Neuronal stem cell (in vitro differentiated cells): ENCODE measurements at regions not wholly inside any gene's neighbourhood (a gene's known extent, or its start where the extent isn't known, plus 50 kb on each side); places are given as distances from the start of the nearest gene placed in this dataset.

Experiments used
- DNase-seq: peaks from one replicate; pipeline ENCODE4 v3.0.0-alpha.2; 2013; ENCODE audit warnings: low spot score
- H2AFZ ChIP-seq: one replicate; pipeline ENCODE4 v1.6.1; 2013; ENCODE audit warnings: mild to moderate bottlenecking, low read length, inconsistent platforms
- H2AK5ac ChIP-seq: 2 replicates; pipeline ENCODE4 v1.6.1; 2013; ENCODE audit warnings: low read depth, mild to moderate bottlenecking, inconsistent platforms, low read length, moderate library complexity, mixed read lengths
- H2BK120ac ChIP-seq: 2 replicates; pipeline ENCODE4 v1.6.1; 2013; ENCODE audit warnings: low read depth, mild to moderate bottlenecking, inconsistent platforms, low read length, moderate library complexity, mixed read lengths
- H2BK12ac ChIP-seq: one replicate; pipeline ENCODE4 v1.6.1; 2013; ENCODE audit warnings: low read length, inconsistent platforms
- H2BK15ac ChIP-seq: 2 replicates; pipeline ENCODE4 v1.6.1; 2013; ENCODE audit warnings: mild to moderate bottlenecking, low read length, inconsistent platforms, mixed read lengths
- H2BK5ac ChIP-seq: one replicate; pipeline ENCODE4 v1.6.1; 2013; ENCODE audit warnings: inconsistent platforms, mild to moderate bottlenecking, low read length, moderate library complexity
- H3K14ac ChIP-seq: one replicate; pipeline ENCODE4 v1.6.1; 2013; ENCODE audit warnings: low read length, inconsistent platforms
- H3K18ac ChIP-seq: 2 replicates; pipeline ENCODE4 v1.6.1; 2013; ENCODE audit warnings: low read length, inconsistent platforms
- H3K23ac ChIP-seq: 2 replicates; pipeline ENCODE4 v1.6.1; 2013; ENCODE audit warnings: low read depth, mild to moderate bottlenecking, mixed read lengths, low read length, inconsistent platforms; ENCODE audit not compliant: poor library complexity
- H3K27ac ChIP-seq: replicated peaks from 3 replicates; pipeline ENCODE4 v1.5.1; 2013; ENCODE audit warnings: low read length, inconsistent platforms
- H3K27me3 ChIP-seq, 3 experiments: 2 replicates each; pipeline ENCODE4 v1.6.1; 2013; ENCODE audit warnings: low read length in 3 of 3, mild to moderate bottlenecking in 2 of 3, inconsistent platforms in 1 of 3, low read depth in 1 of 3, mixed read lengths in 1 of 3, moderate library complexity in 1 of 3; ENCODE audit not compliant: control insufficient read depth in 3 of 3, insufficient read depth in 3 of 3
- H3K36me3 ChIP-seq, 2 donors: replicated peaks in 1 of 2; 2 replicates each; pipeline ENCODE4 v1.6.1; 2013; ENCODE audit warnings: low read length in 2 of 2; ENCODE audit not compliant: control insufficient read depth in 2 of 2, insufficient read depth in 2 of 2
- H3K4ac ChIP-seq: 2 replicates; pipeline ENCODE4 v1.6.1; 2013; ENCODE audit warnings: inconsistent platforms, mild to moderate bottlenecking, low read length, moderate library complexity
- H3K4me1 ChIP-seq, 2 donors: 1 replicate in 1 of 2; 2 replicates in 1 of 2; pipeline ENCODE4 v1.6.1; 2013; ENCODE audit warnings: low read length in 2 of 2, low read depth in 1 of 2; ENCODE audit not compliant: control insufficient read depth in 2 of 2, insufficient read depth in 1 of 2
- H3K4me2 ChIP-seq: one replicate; pipeline ENCODE4 v1.6.1; 2013; ENCODE audit warnings: mild to moderate bottlenecking, low read length, inconsistent platforms; ENCODE audit not compliant: insufficient read depth, poor library complexity, severe bottlenecking
- H3K4me3 ChIP-seq, 2 donors: 2 replicates each; pipeline ENCODE4 v1.5.1; 2013; ENCODE audit warnings: low read length in 2 of 2, mild to moderate bottlenecking in 2 of 2, inconsistent platforms in 1 of 2, moderate library complexity in 1 of 2
- H3K79me1 ChIP-seq: one replicate; pipeline ENCODE4 v1.6.1; 2013; ENCODE audit warnings: low read depth, mild to moderate bottlenecking, inconsistent platforms, low read length, moderate library complexity
- H3K9ac ChIP-seq: one replicate; pipeline ENCODE4 v1.6.1; 2013; ENCODE audit warnings: mild to moderate bottlenecking, low read depth, low read length, inconsistent platforms; ENCODE audit not compliant: poor library complexity
- H3K9me3 ChIP-seq, 2 donors: replicated peaks in 1 of 2; 2 replicates each; pipeline versions ENCODE3 to v1.6.1; 2013; ENCODE audit warnings: low read length in 2 of 2, mild to moderate bottlenecking in 2 of 2, inconsistent platforms in 1 of 2, low read depth in 1 of 2, mixed read lengths in 1 of 2, moderate library complexity in 1 of 2; ENCODE audit not compliant: control insufficient read depth in 2 of 2, insufficient read depth in 1 of 2
- H4K8ac ChIP-seq: one replicate; pipeline ENCODE4 v1.6.1; 2013; ENCODE audit warnings: low read depth, mild to moderate bottlenecking, inconsistent platforms, low read length, moderate library complexity
- H4K91ac ChIP-seq: one replicate; pipeline ENCODE4 v1.6.1; 2013; ENCODE audit warnings: low read length, low read depth, mild to moderate bottlenecking, inconsistent platforms; ENCODE audit not compliant: poor library complexity
- WGBS, 2 donors: extraction: QIAGEN DNeasy Blood & Tissue Kit; methylation state at CpG; one replicate each; pipeline ENCODE4 v1.1.7; 2013; ENCODE audit warnings: missing lambda C conversion rate in 2 of 2, mixed read lengths in 1 of 2; ENCODE audit not compliant: insufficient read length in 2 of 2, insufficient replicate concordance in 1 of 2; ENCODE audit errors: extremely low coverage in 2 of 2; 5-methylcytosine and 5-hydroxymethylcytosine counted together

DNA sequence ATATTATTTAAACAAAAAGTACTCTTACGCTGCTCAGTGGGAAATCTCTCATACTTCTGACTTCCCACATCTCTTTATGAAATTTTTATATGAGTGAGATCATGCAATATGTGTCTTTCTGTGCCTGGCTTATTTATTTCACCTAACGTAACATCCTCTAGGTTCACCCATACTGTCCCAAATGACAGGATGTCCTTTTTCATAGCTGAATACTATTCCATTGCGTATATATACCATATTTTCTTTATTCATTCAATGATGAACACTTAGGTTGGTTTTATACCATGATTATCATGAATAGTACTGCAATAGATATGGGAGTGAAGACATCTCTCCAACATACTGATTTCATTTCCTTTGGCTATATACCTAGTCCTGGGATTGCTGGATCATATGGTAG, 57.8 kb upstream of the TPP2 start:
- H3K27me3 ChIP-seq: no peaks in the 10 kb centered on the region
- no peak overlapping the region for H2BK120ac ChIP-seq
- H3K18ac ChIP-seq: no peak overlapping the region
- DNase-seq: no peak
- no peak overlapping the region for H2AK5ac ChIP-seq
- no CpG with 5 or more reads among the region's 3 CpGs for WGBS, 2 donors
- no peaks in the 10 kb centered on the region for H3K79me1 ChIP-seq
- H3K27ac ChIP-seq: no peak overlapping the region
- H2BK15ac ChIP-seq: no peak overlapping the region
- no peak overlapping the region for H3K9ac ChIP-seq
- H4K91ac ChIP-seq: no peak overlapping the region
- no peak overlapping the region for H2BK5ac ChIP-seq
- no peak overlapping the region for H3K4me3 ChIP-seq
- no peak overlapping the region for H4K8ac ChIP-seq
- no peak overlapping the region for H2AFZ ChIP-seq
- no peaks in the 10 kb centered on the region for H3K36me3 ChIP-seq
- H3K4me2 ChIP-seq: no peak overlapping the region
- no peak overlapping the region for H3K4ac ChIP-seq
- H3K14ac ChIP-seq: no peak overlapping the region
- no peak overlapping the region for H3K23ac ChIP-seq
- H2BK12ac ChIP-seq: no peak overlapping the region
- no peaks in the 10 kb centered on the region for H3K4me1 ChIP-seq
- no peaks in the 10 kb centered on the region for H3K9me3 ChIP-seq

DNA sequence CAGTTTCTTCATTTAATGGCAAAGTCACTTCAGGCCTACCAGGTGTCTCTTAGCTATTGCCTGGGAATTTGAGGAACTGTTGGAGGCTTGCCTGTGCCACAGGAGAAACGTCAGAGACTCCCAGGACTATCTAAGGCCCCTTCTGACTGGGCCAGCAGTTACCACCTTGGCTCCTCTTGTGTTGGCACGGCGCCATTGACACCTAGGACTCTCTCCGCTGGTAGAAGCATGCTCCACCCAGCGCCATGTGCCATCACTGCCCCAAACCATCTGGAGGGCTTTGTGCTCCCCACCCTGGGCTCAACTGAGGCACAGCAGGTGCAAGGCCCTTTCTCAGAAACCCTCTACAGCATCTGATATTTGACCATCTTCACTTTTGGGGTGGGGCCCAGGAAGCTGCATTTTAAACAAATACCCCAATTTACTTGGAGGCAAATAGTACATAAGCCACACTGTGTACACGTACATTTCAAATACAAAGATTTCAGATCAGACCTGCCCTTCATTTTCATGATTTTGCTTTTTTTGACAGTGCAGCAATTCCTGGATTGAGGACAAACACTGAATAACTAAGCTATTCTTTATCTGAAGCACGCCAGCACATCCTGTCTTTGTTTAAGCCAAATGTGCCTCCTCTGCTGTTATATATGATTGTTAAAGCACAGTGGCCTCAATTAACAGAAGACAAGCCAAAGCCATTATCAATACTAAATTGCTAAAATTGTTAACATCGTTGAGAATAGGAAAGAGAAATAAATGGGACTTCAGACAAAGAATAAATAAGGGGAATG, 59.9 kb upstream of the TPP2 start:
- no peak overlapping the region for H3K27ac ChIP-seq
- no peak for DNase-seq
- no peak overlapping the region for H3K4me2 ChIP-seq
- H3K9me3 ChIP-seq: no peaks in the 10 kb centered on the region
- no peaks in the 10 kb centered on the region for H3K79me1 ChIP-seq
- H2BK12ac ChIP-seq: no peak overlapping the region
- no peak overlapping the region for H4K8ac ChIP-seq
- no peak overlapping the region for H3K23ac ChIP-seq
- H3K4me1 ChIP-seq: no peaks in the 10 kb centered on the region
- no peaks in the 10 kb centered on the region for H3K36me3 ChIP-seq
- H2BK120ac ChIP-seq: no peak overlapping the region
- H3K14ac ChIP-seq: no peak overlapping the region
- no peak overlapping the region for H3K4ac ChIP-seq
- no peaks in the 10 kb centered on the region for H3K27me3 ChIP-seq
- H3K18ac ChIP-seq: no peak overlapping the region
- no peak overlapping the region for H2BK15ac ChIP-seq
- no peak overlapping the region for H4K91ac ChIP-seq
- no peak overlapping the region for H2BK5ac ChIP-seq
- no peak overlapping the region for H3K9ac ChIP-seq
- WGBS, 2 donors: no CpG with 5 or more reads among the region's 8 CpGs
- H2AFZ ChIP-seq: no peak overlapping the region
- no peak overlapping the region for H3K4me3 ChIP-seq
- no peak overlapping the region for H2AK5ac ChIP-seq

DNA sequence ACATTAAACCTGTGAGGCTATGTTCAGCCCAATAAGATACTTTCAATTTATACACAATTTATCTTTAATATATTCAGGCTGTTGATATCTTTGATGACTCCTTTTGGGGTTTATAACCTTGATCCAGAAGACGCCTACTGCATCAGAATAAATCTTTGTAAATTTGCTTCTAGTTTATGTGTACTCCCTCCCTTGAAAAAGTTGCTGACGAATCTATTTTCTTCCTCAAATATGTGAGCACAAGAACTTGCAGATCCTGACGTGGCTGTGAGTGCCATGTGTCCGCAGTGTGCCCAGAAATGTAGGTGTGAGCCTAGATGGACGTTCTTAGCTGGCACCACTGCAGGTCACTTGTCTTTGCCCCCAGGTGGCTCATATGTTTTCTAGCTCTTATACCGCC, 60.6 kb upstream of the TPP2 start:
- Histone ChIP-seq H2BK12ac (no peak overlapping the region), H3K36me3 (no peaks in the 10 kb centered on the region), H4K91ac (no peak overlapping the region), H3K4me1 (no peaks in the 10 kb centered on the region), H2AK5ac (no peak overlapping the region), H3K14ac (no peak overlapping the region), H3K9me3 (no peaks in the 10 kb centered on the region), H3K4me3 (no peak overlapping the region), H2BK5ac (no peak overlapping the region), H3K4me2 (no peak overlapping the region), H3K23ac (no peak overlapping the region), H3K27me3 (no peaks in the 10 kb centered on the region), H3K79me1 (no peaks in the 10 kb centered on the region), H3K4ac (no peak overlapping the region), H2AFZ (no peak overlapping the region), H4K8ac (no peak overlapping the region), H2BK120ac (no peak overlapping the region), H2BK15ac (no peak overlapping the region), H3K9ac (no peak overlapping the region), H3K27ac (no peak overlapping the region), H3K18ac (no peak overlapping the region)
- no CpG with 5 or more reads among the region's 6 CpGs for WGBS, 2 donors
- no peak for DNase-seq

DNA sequence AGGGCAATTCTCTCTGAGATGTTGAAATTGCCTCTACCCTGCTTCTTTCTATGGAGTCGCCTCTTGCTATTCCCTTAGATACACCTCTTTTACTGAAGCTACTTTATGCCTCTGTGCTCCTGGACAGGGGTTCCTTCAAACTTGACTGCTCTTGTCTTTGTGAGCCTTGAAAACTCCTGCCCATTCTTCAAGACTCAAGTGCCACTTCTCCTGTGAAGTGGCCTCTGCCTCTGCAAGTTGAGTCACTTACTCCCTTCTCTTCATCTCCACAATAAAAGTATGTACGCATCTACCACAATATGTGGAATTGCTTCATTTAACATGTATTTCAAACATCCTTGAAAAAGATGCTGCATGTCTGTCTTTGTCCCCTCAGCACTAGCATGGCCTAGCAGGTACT, 66.0 kb upstream of the TPP2 start:
- no peak overlapping the region for H3K4me3 ChIP-seq
- no peaks in the 10 kb centered on the region for H3K9me3 ChIP-seq
- no peak overlapping the region for H3K9ac ChIP-seq
- DNase-seq: no peak
- H3K23ac ChIP-seq: no peak overlapping the region
- H2BK120ac ChIP-seq: no peak overlapping the region
- H3K18ac ChIP-seq: no peak overlapping the region
- no peak overlapping the region for H3K27ac ChIP-seq
- H3K4me1 ChIP-seq: no peaks in the 10 kb centered on the region
- no peaks in the 10 kb centered on the region for H3K79me1 ChIP-seq
- no peak overlapping the region for H3K4me2 ChIP-seq
- H4K91ac ChIP-seq: no peak overlapping the region
- H2BK5ac ChIP-seq: no peak overlapping the region
- H3K36me3 ChIP-seq: no peaks in the 10 kb centered on the region
- H4K8ac ChIP-seq: no peak overlapping the region
- WGBS, 2 donors: no CpG with 5 or more reads among the region's 2 CpGs
- H2AFZ ChIP-seq: no peak overlapping the region
- no peak overlapping the region for H2BK15ac ChIP-seq
- no peak overlapping the region for H3K4ac ChIP-seq
- no peaks in the 10 kb centered on the region for H3K27me3 ChIP-seq
- no peak overlapping the region for H3K14ac ChIP-seq
- H2BK12ac ChIP-seq: no peak overlapping the region
- H2AK5ac ChIP-seq: no peak overlapping the region
